ENCODE measurements at regions not wholly inside any gene's neighbourhood (a gene's known extent, or its start where the extent isn't known, plus 50 kb on each side); places are given as distances from the start of the nearest gene placed in this dataset.
"Not testable (repeated sequence)": the region's sequence is repeated elsewhere in the genome, so short reads cannot be mapped to it uniquely, and the experiment has no call there.

DNA sequence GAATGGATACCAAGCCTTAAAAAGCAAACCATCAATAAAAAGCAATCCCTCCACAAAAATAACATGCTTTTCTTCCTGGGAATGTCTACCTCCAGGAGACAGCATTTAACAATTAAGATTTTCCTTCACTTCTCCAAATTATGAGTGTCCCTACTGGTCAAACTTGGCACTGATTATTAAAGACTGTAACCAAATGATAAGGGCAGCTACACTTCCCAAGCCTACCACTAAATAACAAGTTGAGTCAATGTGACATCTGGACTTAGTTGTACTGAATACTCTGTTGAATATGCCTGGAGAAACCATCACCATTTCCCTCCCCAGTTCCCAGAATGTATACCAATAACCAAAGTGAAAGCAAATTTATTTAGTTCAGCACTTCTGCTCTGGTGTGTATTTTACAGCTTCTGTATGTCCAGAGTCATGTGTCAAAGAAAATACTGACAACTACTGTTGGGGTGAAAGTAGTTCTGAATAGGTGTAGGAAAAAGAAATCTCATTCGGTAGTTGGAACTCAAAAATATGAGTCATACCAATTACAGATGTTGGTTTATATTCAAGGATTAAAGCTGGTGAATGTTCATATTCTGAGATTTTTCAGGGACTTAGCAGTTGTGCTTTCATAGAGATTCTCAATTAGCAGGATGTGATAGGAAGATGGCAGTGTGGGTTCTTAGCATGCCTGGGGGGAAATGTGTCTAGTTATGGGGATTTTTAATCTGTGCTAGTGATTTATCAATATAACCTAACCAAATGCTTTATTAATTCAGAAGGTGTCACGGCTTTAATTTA is 1291.6 kb upstream of the GYPC start:
- no peak for DNase-seq (ENCODE audit: low read depth in 2 of 2)

DNA sequence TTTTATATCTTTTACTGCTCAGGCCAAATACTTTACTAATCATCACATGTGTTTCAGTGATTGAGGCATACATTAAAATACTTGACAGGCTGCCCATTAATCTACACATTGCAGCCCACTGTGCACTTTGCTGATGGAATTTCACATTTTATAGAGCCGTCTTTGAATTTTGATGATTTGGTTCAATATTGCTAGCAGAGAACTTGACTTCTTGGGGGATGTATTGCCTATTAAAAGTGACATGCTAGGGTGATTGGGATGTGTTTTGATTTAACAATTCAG is 1291.0 kb upstream of the GYPC start:
- no peak for DNase-seq (ENCODE audit: low read depth in 2 of 2)

DNA sequence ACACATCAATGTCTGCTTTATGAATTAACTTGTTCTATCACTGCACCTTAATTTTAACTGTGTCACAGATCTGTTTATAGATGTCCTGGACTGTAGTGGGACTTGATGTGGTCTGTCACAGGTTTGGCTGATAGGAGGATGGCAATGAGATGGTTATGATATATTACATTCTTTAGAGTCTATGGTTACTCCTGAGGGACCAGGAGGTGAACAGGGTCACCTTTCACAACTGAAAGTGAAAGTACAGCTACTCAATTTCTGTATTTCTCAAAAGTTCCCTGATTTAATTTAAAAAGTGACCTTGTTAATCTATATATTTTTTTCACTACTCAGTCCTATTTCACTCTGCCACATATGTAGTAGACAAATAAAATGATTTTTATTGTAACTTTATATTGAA is 1284.1 kb upstream of the GYPC start:
- DNase-seq (ENCODE audit: low read depth in 2 of 2): no peak

DNA sequence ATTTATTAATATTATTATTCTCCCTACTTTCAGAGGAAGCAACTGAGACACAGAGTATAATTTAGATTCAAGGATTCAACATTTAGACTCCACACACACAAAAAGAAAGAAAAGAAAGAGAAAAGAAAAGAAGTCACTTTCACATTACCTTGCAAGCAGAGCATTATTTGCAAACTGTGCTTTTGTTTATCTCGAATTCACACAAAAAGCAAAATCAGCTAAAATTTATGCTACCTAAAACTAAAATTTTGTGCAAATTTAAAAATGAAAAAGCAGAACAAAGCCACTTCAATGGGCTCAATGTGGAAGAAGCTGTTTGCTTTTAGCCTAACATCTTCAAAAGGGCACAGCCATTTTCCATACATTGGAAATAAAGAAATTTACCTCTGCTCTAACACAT is 1282.7 kb upstream of the GYPC start:
- DNase-seq (ENCODE audit: low read depth in 2 of 2): no peak

DNA sequence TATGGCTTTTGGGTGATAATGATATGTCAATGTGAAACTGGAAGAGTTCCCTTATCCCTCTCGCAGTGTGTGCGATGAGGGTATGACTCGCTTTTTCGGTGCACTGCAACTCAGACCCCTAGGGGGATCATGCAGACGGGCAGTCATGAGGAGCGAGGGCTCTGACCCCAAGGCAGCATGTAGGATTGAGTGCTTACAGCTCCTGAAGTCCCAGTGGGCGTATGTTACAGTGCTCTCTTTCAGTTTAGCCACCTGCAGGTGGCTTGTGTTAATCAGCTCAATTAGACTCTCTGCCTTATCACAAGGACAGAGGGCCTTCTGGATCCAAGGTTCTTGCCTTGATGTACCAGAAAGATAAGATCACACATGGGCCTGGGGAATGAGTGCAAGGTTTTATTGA is 1269.9 kb upstream of the GYPC start:
- no peak for DNase-seq (ENCODE audit: low read depth in 2 of 2)

DNA sequence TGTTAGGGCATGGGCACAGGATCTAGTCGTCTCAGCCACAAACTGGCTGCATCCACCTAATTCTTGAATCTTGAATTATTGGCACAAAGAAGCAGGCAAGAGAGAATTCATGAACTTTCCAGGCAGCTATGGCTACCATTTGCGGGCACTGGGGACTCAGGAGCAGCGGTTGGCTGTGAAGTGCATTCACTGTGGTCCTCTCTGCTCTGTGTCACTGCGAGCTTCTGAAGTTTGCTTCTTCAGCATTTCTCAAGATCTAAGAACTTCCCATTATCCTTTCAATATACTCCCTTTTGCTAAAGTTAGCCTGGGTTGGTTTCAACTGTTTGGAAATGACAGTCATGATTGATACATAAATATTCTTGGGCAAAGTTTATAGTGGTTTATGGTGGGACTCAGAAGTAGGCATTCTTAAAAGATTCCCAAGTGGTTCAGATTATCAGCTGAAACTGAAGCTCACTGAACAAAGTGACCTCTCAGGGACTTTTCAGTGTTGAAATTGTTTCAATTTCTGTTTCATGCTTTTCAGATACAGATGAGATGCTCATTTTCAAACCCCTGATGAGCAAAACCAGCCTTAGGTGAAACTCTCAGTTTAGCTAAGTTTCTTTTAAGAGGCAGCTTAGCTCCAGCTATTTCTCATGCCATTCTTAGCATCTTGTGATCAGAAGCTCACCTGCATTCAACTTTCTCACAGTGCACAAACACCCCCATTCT is 1258.3 kb upstream of the GYPC start:
- DNase-seq (ENCODE audit: low read depth in 2 of 2): no peak

DNA sequence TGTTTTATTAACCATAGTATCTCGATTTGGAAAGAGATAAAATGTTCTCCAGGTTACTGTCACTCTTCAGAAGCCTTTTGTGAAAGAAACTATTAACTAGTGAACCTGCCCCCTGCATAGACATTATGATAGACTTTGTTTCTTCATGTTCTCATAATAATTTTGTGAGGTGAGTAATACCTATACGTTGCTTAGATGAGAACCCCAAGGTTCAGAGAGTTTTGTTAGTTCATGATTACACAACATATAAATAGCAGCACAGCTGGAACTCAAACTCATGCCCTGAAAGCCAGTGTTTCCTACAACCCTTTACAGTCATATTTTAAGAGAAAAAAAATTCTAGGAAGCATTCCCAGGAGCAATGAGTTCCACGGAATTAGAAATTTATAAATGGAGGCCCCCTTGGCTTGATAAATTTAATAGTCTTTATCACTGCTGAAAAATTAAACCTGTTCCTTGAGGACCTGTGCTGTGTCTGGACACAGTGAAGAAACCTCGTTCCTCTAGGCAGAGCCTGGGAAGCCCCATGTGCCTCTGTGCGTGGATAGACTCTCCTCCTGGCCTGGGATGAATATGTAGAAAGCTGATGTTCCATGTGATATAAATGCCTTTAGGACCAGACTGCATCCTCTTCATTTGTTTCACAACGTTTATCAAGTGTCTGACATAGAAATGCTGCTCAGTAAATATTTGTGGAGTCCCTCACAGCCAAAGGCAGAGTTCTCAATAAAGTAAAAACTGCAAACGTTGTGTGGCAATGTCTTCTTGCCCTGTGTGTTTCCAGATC is 1257.0 kb upstream of the GYPC start:
- no peak for DNase-seq (ENCODE audit: low read depth in 2 of 2)

DNA sequence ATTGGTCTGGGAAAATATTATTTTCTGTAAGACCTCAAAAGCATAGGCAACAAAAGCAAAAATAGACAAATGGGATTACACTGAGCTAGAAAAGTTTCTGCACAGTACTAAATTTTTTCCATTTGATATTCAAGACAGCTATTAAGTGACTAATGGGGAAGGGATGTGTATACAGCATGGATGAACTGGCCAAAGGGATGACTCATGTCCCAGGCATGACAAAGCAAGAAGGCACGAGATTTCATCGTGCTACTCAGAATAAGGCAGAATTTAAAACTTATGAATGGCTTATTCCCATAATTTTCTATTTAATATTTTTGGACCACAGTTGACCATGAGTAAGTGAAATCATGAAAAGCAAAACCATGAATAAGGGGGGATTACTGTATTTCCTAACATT is 1250.1 kb upstream of the GYPC start:
- no peak for DNase-seq (ENCODE audit: low read depth in 2 of 2)

DNA sequence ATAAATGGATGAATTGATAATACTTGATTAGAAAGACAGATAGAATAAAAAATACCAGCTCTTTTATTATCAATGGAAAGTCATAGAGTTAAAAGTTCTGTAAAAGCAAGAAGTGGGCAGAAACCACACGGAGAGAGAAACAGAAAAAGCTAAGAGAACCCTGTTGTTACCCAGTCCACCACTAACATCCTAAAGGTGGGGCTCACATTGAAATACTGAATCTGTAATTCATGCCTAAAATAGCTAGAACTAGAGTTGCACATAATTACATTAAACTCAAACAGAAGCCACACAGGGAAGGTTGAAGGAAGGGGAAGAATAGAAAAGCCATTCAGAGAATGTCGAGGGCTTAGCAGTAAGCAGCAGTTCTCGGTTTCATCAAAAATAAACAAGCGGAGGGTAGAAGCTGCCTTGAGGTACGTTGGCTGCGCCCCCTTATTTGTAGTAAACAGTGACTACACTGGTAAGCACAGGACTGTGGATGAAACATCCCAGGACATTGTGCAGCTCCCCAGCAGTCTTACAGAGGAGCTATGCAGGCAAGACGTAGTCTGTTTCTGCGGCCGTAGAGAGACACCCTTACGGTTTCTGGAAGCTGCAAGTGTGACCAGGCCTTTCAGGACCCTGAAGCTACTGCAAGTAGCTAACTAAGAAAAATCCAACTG is 1247.0 kb upstream of the GYPC start:
- DNase-seq (ENCODE audit: low read depth in 2 of 2): no peak

DNA sequence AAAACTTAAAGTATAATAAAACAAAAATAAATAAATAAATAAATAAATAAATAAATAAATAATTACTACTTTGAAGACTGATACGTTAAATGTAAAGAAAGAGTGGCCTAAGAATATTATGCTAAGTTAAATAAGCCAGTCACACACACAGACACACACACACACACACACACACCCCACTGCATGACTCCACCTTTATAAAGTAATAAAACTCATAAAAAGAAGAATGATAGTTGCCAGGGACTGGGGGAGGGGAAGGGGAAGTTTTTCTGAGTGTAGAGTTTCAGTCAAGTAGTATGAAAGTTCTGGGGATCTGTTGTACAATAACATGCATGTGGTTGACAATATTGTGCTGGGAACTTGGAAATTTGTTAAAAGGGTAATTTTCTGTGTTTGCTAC is 1237.5 kb upstream of the GYPC start:
- DNase-seq (ENCODE audit: low read depth in 2 of 2): no peak

DNA sequence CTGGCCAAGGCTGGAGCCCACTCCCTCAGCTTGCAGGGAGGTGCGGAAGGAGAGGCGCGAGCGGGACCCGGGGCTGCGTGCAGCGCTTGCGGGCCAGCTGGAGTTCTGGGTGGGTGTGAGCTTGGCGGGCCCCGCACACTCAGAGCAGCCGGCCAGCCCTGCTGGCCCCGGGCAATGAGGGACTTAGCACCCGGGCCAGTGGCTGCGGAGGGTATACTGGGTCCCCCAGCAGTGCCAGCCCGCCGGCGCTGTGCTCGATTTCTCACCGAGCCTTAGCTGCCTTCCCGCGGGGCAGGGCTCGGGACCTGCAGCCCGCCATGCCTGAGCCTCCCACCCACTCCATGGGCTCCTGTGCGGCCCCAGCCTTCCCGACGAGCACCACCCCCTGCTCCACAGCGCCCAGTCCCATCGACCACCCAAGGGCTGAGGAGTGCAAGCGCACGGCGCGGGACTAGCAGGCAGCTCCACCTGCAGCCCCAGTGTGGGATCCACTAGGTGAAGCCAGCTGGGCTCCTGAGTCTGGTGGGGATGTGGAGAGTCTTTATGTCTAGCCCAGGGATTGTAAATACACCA is 1233.7 kb upstream of the GYPC start:
- DNase-seq (ENCODE audit: low read depth in 2 of 2): not testable (repeated sequence)

DNA sequence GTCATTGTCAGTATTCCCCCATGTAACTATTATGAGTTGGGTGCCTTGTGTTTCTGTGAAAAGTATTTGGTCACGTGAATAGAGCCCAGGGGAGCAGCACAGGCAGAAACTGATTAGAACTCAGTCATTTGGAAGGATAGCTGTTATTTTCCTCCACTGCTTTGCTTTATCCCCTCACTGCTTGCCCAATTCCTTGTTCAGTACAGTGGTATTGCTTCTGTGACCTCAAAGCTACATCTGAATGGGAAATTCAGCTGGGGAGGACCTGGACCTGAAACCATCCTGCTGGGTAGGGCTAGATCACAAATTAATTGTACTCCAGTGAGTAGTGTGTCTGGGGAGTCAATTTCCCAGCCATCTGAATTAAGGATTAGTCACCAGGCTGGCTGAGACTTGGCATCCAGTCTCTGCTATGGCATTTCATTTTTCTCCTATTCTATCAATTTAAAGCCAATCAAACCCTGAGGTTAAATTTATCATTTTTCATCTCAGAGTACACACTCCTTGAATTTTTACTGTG is 1231.6 kb upstream of the GYPC start:
- no peak for DNase-seq (ENCODE audit: low read depth in 2 of 2)

DNA sequence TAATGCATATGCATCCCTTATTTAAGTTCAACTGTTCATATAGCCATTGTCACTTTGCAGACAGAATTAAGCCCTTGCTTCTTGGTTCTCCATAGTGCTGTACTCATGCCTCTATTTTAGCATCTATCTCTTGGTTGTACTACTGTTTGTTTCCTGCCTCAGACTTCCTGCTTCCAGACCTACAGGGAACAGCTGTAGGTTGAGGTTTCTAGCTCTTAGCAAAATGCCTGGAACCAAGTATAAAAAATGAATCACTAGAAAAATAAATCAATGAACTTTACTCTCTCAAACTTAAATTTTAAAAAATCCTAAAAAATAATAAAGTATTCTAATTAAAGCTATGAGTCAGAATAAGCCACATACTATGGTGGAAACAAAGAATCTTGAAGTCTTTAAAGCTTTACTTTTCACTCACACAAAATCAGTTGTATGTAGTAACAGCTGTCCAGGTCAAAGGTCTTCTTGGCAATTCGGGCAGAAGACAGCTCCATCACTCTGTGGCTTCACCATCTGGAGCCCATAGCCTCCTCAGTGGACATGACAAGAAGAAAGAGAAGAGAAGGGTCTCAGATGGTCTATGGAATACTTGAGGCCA is 1228.1 kb upstream of the GYPC start:
- DNase-seq (ENCODE audit: low read depth in 2 of 2): no peak

DNA sequence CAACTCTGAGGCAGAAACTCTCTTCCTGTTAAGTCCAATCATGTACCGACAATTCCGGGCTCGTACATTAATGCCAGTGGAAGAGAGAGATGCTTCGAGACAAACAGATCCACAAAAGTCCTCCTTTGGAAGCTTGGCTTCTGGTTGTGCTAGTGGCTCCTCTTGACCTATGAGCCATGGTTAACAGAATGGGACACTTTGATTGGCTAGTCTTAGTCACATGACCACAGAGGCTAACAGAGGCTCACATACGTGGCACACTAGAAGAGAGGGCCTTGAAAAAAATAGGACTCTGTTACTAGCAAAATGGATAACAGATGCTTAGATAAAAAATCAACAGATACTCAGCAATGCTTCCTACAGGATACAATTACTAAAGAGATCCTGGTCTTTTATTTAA is 1211.9 kb upstream of the GYPC start:
- no peak for DNase-seq (ENCODE audit: low read depth in 2 of 2)

DNA sequence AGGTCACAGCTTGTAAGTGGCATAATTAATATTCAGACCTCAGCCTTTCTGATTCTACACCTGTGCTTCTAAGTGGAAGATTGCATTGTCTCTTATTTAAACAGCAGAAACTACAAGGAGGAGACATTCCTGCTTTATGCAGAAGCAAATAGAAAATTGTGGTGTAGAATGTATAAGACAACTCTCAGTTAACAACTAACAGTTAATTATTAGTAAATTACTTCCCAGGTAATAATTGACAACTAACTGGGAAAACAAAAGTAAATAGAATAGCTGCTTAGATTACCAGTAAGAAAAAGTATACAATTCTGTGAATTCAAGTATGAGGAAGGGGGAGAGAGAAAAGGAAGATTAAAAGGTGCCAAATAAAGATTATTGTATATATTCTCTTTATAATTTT is 1210.5 kb upstream of the GYPC start:
- DNase-seq (ENCODE audit: low read depth in 2 of 2): no peak

DNA sequence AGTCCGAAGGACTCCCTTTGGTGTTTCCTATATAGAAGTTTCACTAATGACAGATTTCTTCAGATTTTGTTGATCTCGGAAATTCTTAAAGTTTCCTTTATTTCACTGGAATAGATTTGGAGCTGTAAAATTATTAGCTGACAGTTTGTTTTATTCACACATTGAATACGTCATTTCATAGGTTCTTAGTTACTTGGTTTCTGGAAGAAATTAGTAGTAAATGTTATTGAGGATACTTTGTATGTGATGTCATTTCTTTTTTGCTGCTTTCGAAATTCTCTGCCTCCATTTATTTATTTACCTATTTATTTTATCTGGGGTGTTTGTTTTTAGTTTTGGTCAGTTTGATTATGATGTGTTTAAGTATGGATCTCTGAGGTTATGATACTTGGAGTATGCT is 1205.9 kb upstream of the GYPC start:
- DNase-seq (ENCODE audit: low read depth in 2 of 2): no peak

DNA sequence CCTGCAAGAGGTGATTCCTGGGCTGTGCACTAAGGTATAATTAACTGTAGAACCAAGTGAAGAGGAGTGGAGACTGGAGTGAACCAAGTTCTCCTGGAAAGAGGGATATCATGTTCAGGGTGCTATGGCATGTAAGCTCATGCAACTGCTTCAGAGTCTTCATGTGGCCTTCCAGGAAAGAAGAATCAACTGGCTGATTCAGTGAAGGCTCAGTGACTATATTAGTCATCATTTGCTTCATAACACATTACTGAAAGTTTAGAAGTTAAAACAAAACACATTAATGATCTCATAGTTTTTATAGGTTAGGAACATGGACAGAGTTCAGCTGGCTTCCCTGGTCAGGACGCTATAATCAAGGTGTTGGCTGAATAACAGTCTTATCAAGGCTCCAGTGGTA is 1200.8 kb upstream of the GYPC start:
- DNase-seq (ENCODE audit: low read depth in 2 of 2): no peak

DNA sequence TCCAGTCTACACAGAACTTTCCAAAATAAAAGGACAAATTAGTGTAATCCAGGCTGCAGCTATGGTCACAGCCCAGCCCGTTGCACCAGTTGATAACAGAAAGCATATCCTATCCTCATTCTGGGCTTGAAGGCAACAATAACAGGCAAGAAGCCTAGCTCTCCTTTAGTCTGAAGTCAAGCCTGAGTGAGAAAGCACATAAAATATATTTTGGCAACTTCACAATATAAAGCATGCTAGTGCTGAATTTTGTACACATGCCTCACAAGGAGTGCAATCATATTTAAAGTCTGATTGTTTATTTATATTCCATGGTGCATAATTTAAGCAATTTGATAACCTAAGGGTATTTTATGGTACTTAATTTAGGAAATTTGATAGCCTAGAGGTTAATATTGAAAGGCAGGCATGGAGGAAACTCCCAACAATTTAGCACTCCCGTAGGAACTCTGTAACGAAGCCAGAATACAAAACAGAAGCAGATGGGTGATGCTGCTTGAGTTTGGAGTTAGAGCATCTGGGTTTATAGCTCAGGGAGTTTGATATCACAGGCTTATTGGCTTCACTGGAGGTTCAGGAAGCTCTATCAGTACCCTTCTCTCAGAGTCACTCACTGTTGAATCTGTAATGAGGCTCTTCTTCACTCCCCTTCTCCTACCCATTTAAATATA is 1199.1 kb upstream of the GYPC start:
- DNase-seq (ENCODE audit: low read depth in 2 of 2): no peak

DNA sequence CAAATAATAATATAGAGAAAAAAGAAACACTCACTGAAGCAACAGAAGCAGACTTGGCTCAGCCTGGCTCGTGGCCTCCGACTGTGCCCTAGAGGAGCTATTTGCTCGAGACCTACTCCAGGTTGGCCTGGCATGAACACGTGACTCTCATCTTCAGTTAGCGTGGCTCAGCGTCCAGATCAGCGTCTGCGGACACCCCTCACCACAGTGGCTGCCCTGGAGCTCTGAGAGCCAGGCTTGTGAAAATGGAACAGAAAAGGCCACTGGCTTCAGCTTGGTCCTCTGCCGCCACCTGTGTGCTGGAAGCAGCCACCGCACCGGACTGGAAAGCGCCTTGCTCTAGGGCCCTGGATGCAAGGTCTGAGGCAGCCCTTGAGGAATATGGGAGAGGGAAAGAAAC is 1184.0 kb upstream of the GYPC start:
- DNase-seq (ENCODE audit: low read depth in 2 of 2): no peak

DNA sequence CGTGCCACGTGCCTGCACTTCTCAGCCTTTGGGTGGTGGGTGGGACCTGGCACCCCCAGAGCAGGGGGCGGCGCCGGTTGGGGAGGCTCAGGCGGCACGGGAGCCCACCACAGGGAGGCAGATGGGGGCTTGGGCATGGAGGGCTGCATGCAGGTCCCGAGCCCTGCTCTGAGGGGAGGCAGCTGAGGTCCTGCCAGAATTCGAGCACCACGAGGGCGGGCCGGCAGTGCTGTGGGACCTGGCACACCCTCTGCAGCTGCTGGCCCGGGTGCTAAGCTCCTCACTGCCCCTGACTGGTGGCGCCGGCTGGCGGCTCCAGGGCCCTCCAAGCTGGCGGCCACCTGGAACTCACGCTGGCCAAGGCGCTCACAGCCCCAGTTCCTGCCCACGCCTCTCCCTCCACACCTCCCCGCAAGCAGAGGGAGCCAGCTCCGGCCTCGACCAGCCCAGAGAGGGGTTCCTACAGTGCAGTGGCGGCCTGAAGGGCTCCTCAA is 1176.8 kb upstream of the GYPC start:
- no peak for DNase-seq (ENCODE audit: low read depth in 2 of 2)

DNA sequence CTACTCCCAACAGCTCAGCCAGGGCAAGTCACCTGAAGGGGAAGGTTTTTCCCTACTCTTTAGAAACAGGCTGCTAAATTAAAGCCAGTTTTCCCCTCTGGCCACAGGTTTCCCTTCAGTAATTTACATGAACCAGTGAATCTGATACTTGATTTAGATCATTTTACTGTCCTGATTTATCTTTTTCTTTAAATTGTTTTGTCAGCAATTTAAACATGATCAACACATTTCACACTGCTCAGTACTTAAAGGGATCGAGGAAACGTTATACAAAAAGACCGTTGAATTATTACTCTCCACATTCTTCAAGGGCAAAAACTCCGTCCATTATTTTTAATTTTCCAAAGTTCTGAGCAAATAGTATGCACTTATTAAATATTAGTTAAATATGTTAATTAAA is 1165.7 kb upstream of the GYPC start:
- no peak for DNase-seq (ENCODE audit: low read depth in 2 of 2)
